Calu3 (cell line): ENCODE measurements at regions not wholly inside any gene's neighbourhood (a gene's known extent, or its start where the extent isn't known, plus 50 kb on each side); places are given as distances from the start of the nearest gene placed in this dataset.

ENCODE experiments used
- BruUV-seq: library from RNA; stranded (reverse); fragments of 400-500 nt; replicated peaks from 2 replicates; lab custom pipeline; 2021; lab: Mats Ljungman, UMichigan
- CTCF ChIA-PET: fragments of 300-600 bp; sonication (Branson Sonifier 250); formaldehyde crosslinking; loops from one replicate; lab custom pipeline; 2022; ENCODE audit warnings: antibody characterized with exemption; lab: Charles Lee
- DNase-seq: peaks from one replicate; pipeline ENCODE4 v3.0.0; 2022
- H3K27ac Mint-ChIP-seq: one replicate; pipeline ENCODE4 v1.8.0; 2022; ENCODE audit warnings: mixed read lengths; ENCODE audit not compliant: unreplicated experiment
- H3K27me3 Mint-ChIP-seq: one replicate; pipeline ENCODE4 v1.8.0; 2022; ENCODE audit warnings: mixed read lengths; ENCODE audit not compliant: unreplicated experiment
- H3K36me3 Mint-ChIP-seq: one replicate; pipeline ENCODE4 v1.8.0; 2022; ENCODE audit warnings: mild to moderate bottlenecking, moderate library complexity, mixed read lengths; ENCODE audit not compliant: insufficient read depth, unreplicated experiment
- H3K4me1 Mint-ChIP-seq: one replicate; pipeline ENCODE4 v1.8.0; 2022; ENCODE audit warnings: mild to moderate bottlenecking, low read depth, mixed read lengths; ENCODE audit not compliant: unreplicated experiment
- H3K4me3 Mint-ChIP-seq: one replicate; pipeline ENCODE4 v1.8.0; 2022; ENCODE audit warnings: mild to moderate bottlenecking, low read depth, moderate library complexity, mixed read lengths; ENCODE audit not compliant: unreplicated experiment
- H3K9me3 Mint-ChIP-seq: one replicate; pipeline ENCODE4 v1.8.0; 2022; ENCODE audit warnings: low read depth, mixed read lengths; ENCODE audit not compliant: unreplicated experiment
- CTCF ChIP-seq: fragments of 200-600 bp; IDR thresholded peaks from one replicate; pipeline ENCODE4 v1.8.0; 2022; ENCODE audit warnings: antibody characterized with exemption; ENCODE audit not compliant: unreplicated experiment
- intact Hi-C: fragments of 100-400 bp; cut with micrococcal nuclease; formaldehyde crosslinking; loops from one replicate; pipeline ENCODE4 v1.10.0; 2022; ENCODE audit not compliant: unreplicated experiment

- BruUV-seq: no TSS peak
- H3K27me3 Mint-ChIP-seq: peaks cover 11% of the 10 kb centered on the region
- TF ChIP-seq CTCF: no peak
- no peak overlapping the region for H3K27ac Mint-ChIP-seq
- H3K4me1 Mint-ChIP-seq: no peaks in the 10 kb centered on the region
- intact Hi-C loops: no loop called here
- no peaks in the 10 kb centered on the region for H3K36me3 Mint-ChIP-seq
- no peaks in the 10 kb centered on the region for H3K9me3 Mint-ChIP-seq
- CTCF ChIA-PET: interaction anchor here (1.1 kb wide), 1 partner anchor 11 kb away, joined by 4 read pairs; no protein-coding TSS in a partner anchor
- H3K4me3 Mint-ChIP-seq: no peak overlapping the region
- DNase-seq: no peak
Measured at GRCh38 chr17:72267601-72268000, 146.8 kb downstream of the SOX9 start.

GRCh38 chr17:72268431-72268830, 147.6 kb downstream of the SOX9 start:
- Mint-ChIP-seq H3K27ac (no peak overlapping the region), H3K4me1 (peaks cover 5% of the 10 kb centered on the region), H3K9me3 (no peaks in the 10 kb centered on the region), H3K27me3 (peaks cover 11% of the 10 kb centered on the region), H3K36me3 (no peaks in the 10 kb centered on the region), H3K4me3 (no peak overlapping the region)
- CTCF ChIA-PET: no interaction called here
- no TSS peak for BruUV-seq
- intact Hi-C loops: no loop called here
- no peak for DNase-seq
- TF ChIP-seq CTCF: no peak

GRCh38 chr17:72270273-72270924, 149.6 kb downstream of the SOX9 start:
- Mint-ChIP-seq H3K4me3 (no peak overlapping the region), H3K27me3 (peaks cover 12% of the 10 kb centered on the region), H3K27ac (no peak overlapping the region), H3K9me3 (no peaks in the 10 kb centered on the region), H3K4me1 (peaks cover 8% of the 10 kb centered on the region), H3K36me3 (no peaks in the 10 kb centered on the region)
- no peak for TF ChIP-seq CTCF
- BruUV-seq: no TSS peak
- intact Hi-C loops: no loop called here
- no peak for DNase-seq
- CTCF ChIA-PET: no interaction called here

GRCh38 chr17:72271603-72272002, 150.8 kb downstream of the SOX9 start:
- Mint-ChIP-seq H3K36me3 (no peaks in the 10 kb centered on the region), H3K9me3 (peaks cover 9% of the 10 kb centered on the region), H3K4me3 (no peak overlapping the region), H3K4me1 (peaks cover 8% of the 10 kb centered on the region), H3K27ac (no peak overlapping the region), H3K27me3 (peaks cover 16% of the 10 kb centered on the region)
- no peak for DNase-seq
- intact Hi-C loops: no loop called here
- BruUV-seq: no TSS peak
- no peak for TF ChIP-seq CTCF
- CTCF ChIA-PET: interaction anchor here (0.7 kb wide), 1 partner anchor 112 kb away, joined by 3 read pairs; no protein-coding TSS in a partner anchor
